Esophagus muscularis mucosa (tissue), 4 donors: ENCODE measurements at regions not wholly inside any gene's neighbourhood (a gene's known extent, or its start where the extent isn't known, plus 50 kb on each side); places are given as distances from the start of the nearest gene placed in this dataset.

Source experiments
- CTCF ChIP-seq, 3 experiments: fragments of 200-600 bp in 2 of 3; fragments of 450-650 bp in 1 of 3; sonication (generic) in 2 of 3; IDR thresholded peaks; one replicate each; pipeline ENCODE4 v1.5.1; 2017 to 2019; ENCODE audit warnings: antibody characterized with exemption in 3 of 3, mild to moderate bottlenecking in 2 of 3, moderate library complexity in 1 of 3
- EP300 ChIP-seq: sonication (generic); formaldehyde crosslinking; IDR thresholded peaks from one replicate; pipeline ENCODE4 v1.6.1; 2017; ENCODE audit warnings: antibody characterized with exemption
- POLR2A ChIP-seq: fragments of 450-650 bp; IDR thresholded peaks from one replicate; pipeline ENCODE4 v1.6.1; 2017; ENCODE audit warnings: antibody characterized with exemption, moderate library complexity, mild to moderate bottlenecking, low read depth
- POLR2AphosphoS5 ChIP-seq, 2 donors: sonication (generic); formaldehyde crosslinking; IDR thresholded peaks; one replicate each; pipeline ENCODE4 v1.6.1; 2017; ENCODE audit warnings: antibody characterized with exemption in 2 of 2

DNA sequence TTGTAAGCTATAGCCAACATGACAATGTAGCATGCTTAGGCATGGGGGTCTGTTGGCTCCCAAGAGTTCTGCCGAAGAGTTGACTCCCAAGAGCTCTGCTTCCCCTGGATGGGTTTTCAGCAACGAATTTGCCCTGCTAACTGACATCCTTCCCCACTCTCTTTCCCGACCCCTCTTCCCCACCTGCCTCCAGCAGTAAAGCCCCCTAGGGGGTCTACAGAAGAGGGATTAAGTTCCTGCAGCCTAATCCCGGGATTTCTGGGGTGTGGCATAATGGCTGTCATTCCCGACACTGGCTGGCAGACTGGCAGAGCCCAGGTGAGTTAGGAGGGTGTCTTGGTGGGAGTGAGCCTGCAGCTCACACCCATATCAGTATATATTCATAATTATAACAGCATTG lies 121.0 kb upstream of the ZNF184 start:
- TF ChIP-seq POLR2A (no peak), CTCF (IDR thresholded peaks at IDR 0.05) (no peak), EP300 (no peak), POLR2AphosphoS5 (IDR thresholded peaks at IDR 0.05) (no peak)
